ENCODE measurements at regions not wholly inside any gene's neighbourhood (a gene's known extent, or its start where the extent isn't known, plus 50 kb on each side); places are given as distances from the start of the nearest gene placed in this dataset.

- Histone ChIP-seq H3K27ac (ENCODE audit: low read depth in 1 of 2, low read length in 1 of 2) (no peak overlapping the region), H3K9ac (ENCODE audit: insufficient read depth in 1 of 2, low read length in 2 of 2) (peak overlapping the region in 1 of 2 donors; percentile 54), H3K36me3 (ENCODE audit: control insufficient read depth in 4 of 4, insufficient read depth in 4 of 4, low read length in 4 of 4) (no peaks in the 10 kb centered on the region), H3K27me3 (ENCODE audit: control insufficient read depth in 3 of 3, insufficient read depth in 3 of 3, low read length in 2 of 3) (no peaks in the 10 kb centered on the region), H3K4me1 (ENCODE audit: control insufficient read depth in 5 of 5, insufficient read depth in 5 of 5, low read length in 5 of 5) (peaks cover 0 to 10% (median 0%) of the 10 kb centered on the region in 5 donors), H3K9me3 (ENCODE audit: control insufficient read depth in 4 of 4, insufficient read depth in 3 of 4, low read length in 3 of 4) (peaks cover 0 to 8% (median under 1%) of the 10 kb centered on the region in 4 donors), H3K4me3 (no peak overlapping the region)
- peak in 2 of 3 donors; percentile 34 to 57 for DNase-seq
- no peak for ATAC-seq (ENCODE audit: insufficient read depth, low FRiP score)
- no peak for TF ChIP-seq CTCF (IDR thresholded peaks at IDR 0.05; ENCODE audit: control extremely low read depth, extremely low read depth)
- 27 to 43% methylated on average over 4 of the region's 4 CpGs for WGBS, 2 donors
Measured at GRCh38 chr16:52727849-52728248, 180.9 kb upstream of the TOX3 start.

GRCh38 chr16:52727441-52727840, 180.5 kb upstream of the TOX3 start:
- H3K4me1 ChIP-seq (ENCODE audit: control insufficient read depth in 5 of 5, insufficient read depth in 5 of 5, low read length in 5 of 5) = peaks cover 0 to 10% (median 0%) of the 10 kb centered on the region in 5 donors
- no peaks in the 10 kb centered on the region for H3K27me3 ChIP-seq (ENCODE audit: control insufficient read depth in 3 of 3, insufficient read depth in 3 of 3, low read length in 2 of 3)
- H3K9ac ChIP-seq (ENCODE audit: insufficient read depth in 1 of 2, low read length in 2 of 2) = peak overlapping the region in 1 of 2 donors; percentile 54
- DNase-seq (peak in 2 of 3 donors; percentile 26 to 44), ATAC-seq (ENCODE audit: insufficient read depth, low FRiP score) (no peak)
- peaks cover 0 to 8% (median under 1%) of the 10 kb centered on the region in 4 donors for H3K9me3 ChIP-seq (ENCODE audit: control insufficient read depth in 4 of 4, insufficient read depth in 3 of 4, low read length in 3 of 4)
- H3K4me3 ChIP-seq = no peak overlapping the region
- 36 to 58% methylated on average over 2 of the region's 2 CpGs for WGBS, 2 donors
- TF ChIP-seq CTCF (IDR thresholded peaks at IDR 0.05; ENCODE audit: control extremely low read depth, extremely low read depth) = no peak
- H3K36me3 ChIP-seq (ENCODE audit: control insufficient read depth in 4 of 4, insufficient read depth in 4 of 4, low read length in 4 of 4) = no peaks in the 10 kb centered on the region
- H3K27ac ChIP-seq (ENCODE audit: low read depth in 1 of 2, low read length in 1 of 2) = no peak overlapping the region

- WGBS, 2 donors = 95 to 98% methylated on average over 1 of the region's 1 CpG
- TF ChIP-seq CTCF (IDR thresholded peaks at IDR 0.05; ENCODE audit: control extremely low read depth, extremely low read depth) = no peak
- ATAC-seq (ENCODE audit: insufficient read depth, low FRiP score) (no peak), DNase-seq (no peak)
- H3K4me1 ChIP-seq (ENCODE audit: control insufficient read depth in 5 of 5, insufficient read depth in 5 of 5, low read length in 5 of 5) = peaks cover 0 to 10% (median 0%) of the 10 kb centered on the region in 5 donors
- no peaks in the 10 kb centered on the region for H3K36me3 ChIP-seq (ENCODE audit: control insufficient read depth in 4 of 4, insufficient read depth in 4 of 4, low read length in 4 of 4)
- no peak overlapping the region for H3K9ac ChIP-seq (ENCODE audit: insufficient read depth in 1 of 2, low read length in 2 of 2)
- peaks cover 0 to 2% (median 0%) of the 10 kb centered on the region in 4 donors for H3K9me3 ChIP-seq (ENCODE audit: control insufficient read depth in 4 of 4, insufficient read depth in 3 of 4, low read length in 3 of 4)
- H3K4me3 ChIP-seq = no peak overlapping the region
- H3K27me3 ChIP-seq (ENCODE audit: control insufficient read depth in 3 of 3, insufficient read depth in 3 of 3, low read length in 2 of 3) = peaks cover 0 to 3% (median 0%) of the 10 kb centered on the region in 3 donors
- H3K27ac ChIP-seq (ENCODE audit: low read depth in 1 of 2, low read length in 1 of 2) = no peak overlapping the region
Measured at GRCh38 chr16:52725461-52725860, 178.5 kb upstream of the TOX3 start.

GRCh38 chr16:52725043-52725442, 178.1 kb upstream of the TOX3 start:
- Histone ChIP-seq H3K27ac (ENCODE audit: low read depth in 1 of 2, low read length in 1 of 2) (no peak overlapping the region), H3K4me1 (ENCODE audit: control insufficient read depth in 5 of 5, insufficient read depth in 5 of 5, low read length in 5 of 5) (peaks cover 0 to 10% (median 0%) of the 10 kb centered on the region in 5 donors), H3K27me3 (ENCODE audit: control insufficient read depth in 3 of 3, insufficient read depth in 3 of 3, low read length in 2 of 3) (peaks cover 0 to 3% (median 0%) of the 10 kb centered on the region in 3 donors), H3K9ac (ENCODE audit: insufficient read depth in 1 of 2, low read length in 2 of 2) (no peak overlapping the region), H3K36me3 (ENCODE audit: control insufficient read depth in 4 of 4, insufficient read depth in 4 of 4, low read length in 4 of 4) (no peaks in the 10 kb centered on the region), H3K9me3 (ENCODE audit: control insufficient read depth in 4 of 4, insufficient read depth in 3 of 4, low read length in 3 of 4) (peaks cover 0 to 2% (median 0%) of the 10 kb centered on the region in 4 donors), H3K4me3 (no peak overlapping the region)
- ATAC-seq (ENCODE audit: insufficient read depth, low FRiP score) (no peak), DNase-seq (no peak)
- 83 to 88% methylated on average over 3 of the region's 3 CpGs for WGBS, 2 donors
- no peak for TF ChIP-seq CTCF (IDR thresholded peaks at IDR 0.05; ENCODE audit: control extremely low read depth, extremely low read depth)
